CD4-positive, CD25-positive, alpha-beta regulatory T cell (primary cell): ENCODE measurements at regions not wholly inside any gene's neighbourhood (a gene's known extent, or its start where the extent isn't known, plus 50 kb on each side); places are given as distances from the start of the nearest gene placed in this dataset.

Source experiments
- ATAC-seq, 2 donors: fragments of 150-1000 bp; cut with Tn5 transposase; one replicate each; pipeline ENCODE4 v1.10.0; 2021; ENCODE audit warnings: low read depth in 2 of 2, moderate number of reproducible peaks in 2 of 2, moderate library complexity in 1 of 2
- DNase-seq, 3 donors: peaks; one replicate each; pipeline versions ENCODE4 v3.0.0 to v3.0.0-alpha.2; 2012 to 2022; ENCODE audit warnings: mixed read lengths in 1 of 3
- H3K27ac ChIP-seq: one replicate; pipeline ENCODE4 v1.7.0; 2013; ENCODE audit warnings: mild to moderate bottlenecking, low read length; ENCODE audit not compliant: insufficient read depth, poor library complexity, severe bottlenecking
- H3K27me3 ChIP-seq: one replicate; pipeline ENCODE4 v1.7.0; 2013; ENCODE audit warnings: low read length; ENCODE audit not compliant: control insufficient read depth, insufficient read depth
- H3K36me3 ChIP-seq: one replicate; pipeline ENCODE4 v1.7.0; 2013; ENCODE audit warnings: mild to moderate bottlenecking, low read length, moderate library complexity; ENCODE audit not compliant: control insufficient read depth, insufficient read depth
- H3K4me1 ChIP-seq: 2 replicates; pipeline ENCODE4 v1.7.0; 2013; ENCODE audit warnings: mild to moderate bottlenecking, low read length; ENCODE audit not compliant: insufficient read depth, control insufficient read depth, poor library complexity, severe bottlenecking
- H3K4me3 ChIP-seq: one replicate; pipeline ENCODE4 v1.7.0; 2013; ENCODE audit warnings: low read depth, mild to moderate bottlenecking, low read length, moderate library complexity
- H3K9me3 ChIP-seq, 2 experiments: 1 replicate in 1 of 2; 2 replicates in 1 of 2; pipeline ENCODE4 v1.7.0; 2013; ENCODE audit warnings: low read length in 2 of 2, mild to moderate bottlenecking in 1 of 2, moderate library complexity in 1 of 2; ENCODE audit not compliant: control insufficient read depth in 2 of 2
- H3K27ac Mint-ChIP-seq, 3 donors: one replicate each; pipeline ENCODE4 v1.8.0; 2020 to 2022; ENCODE audit warnings: mild to moderate bottlenecking in 3 of 3, mixed read lengths in 3 of 3, moderate library complexity in 2 of 3
- H3K27me3 Mint-ChIP-seq: one replicate; pipeline ENCODE4 v1.8.0; 2022; ENCODE audit warnings: mild to moderate bottlenecking, mixed read lengths
- H3K36me3 Mint-ChIP-seq: one replicate; pipeline ENCODE4 v1.8.0; 2020; ENCODE audit warnings: mixed read lengths
- H3K4me1 Mint-ChIP-seq, 4 donors: one replicate each; pipeline ENCODE4 v1.8.0; 2020 to 2022; ENCODE audit warnings: mixed read lengths in 4 of 4, mild to moderate bottlenecking in 1 of 4
- H3K4me3 Mint-ChIP-seq, 4 donors: one replicate each; pipeline ENCODE4 v1.8.0; 2020 to 2022; ENCODE audit warnings: mild to moderate bottlenecking in 4 of 4, mixed read lengths in 4 of 4, moderate library complexity in 3 of 4
- H3K9me3 Mint-ChIP-seq, 7 donors: one replicate each; pipeline ENCODE4 v1.8.0; 2020 to 2022; ENCODE audit warnings: mixed read lengths in 7 of 7, mild to moderate bottlenecking in 3 of 7, moderate library complexity in 2 of 7

DNA sequence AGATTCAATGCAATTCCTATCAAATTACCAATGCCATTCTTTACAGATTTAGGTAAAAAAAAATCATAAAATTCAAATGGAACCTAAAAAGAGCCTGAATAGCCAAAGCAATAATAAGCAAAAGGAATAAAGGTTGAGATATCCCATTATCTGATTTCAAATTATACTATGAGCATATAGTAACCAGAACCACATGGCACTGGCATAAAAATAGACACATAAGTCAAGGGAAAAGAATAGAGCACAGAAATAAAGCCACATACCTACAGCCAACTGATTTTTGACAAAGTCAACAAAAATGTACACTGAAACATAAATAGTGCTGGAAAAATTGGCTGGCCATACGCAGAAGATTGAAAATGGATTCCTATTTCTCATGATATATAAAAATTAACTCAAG is 853.7 kb downstream of the FAT4 start:
- Mint-ChIP-seq H3K9me3 (peaks cover 0 to 16% (median 0%) of the 10 kb centered on the region in 7 donors), H3K4me1 (no peaks in the 10 kb centered on the region), H3K36me3 (no peaks in the 10 kb centered on the region), H3K27me3 (no peaks in the 10 kb centered on the region), H3K27ac (no peak overlapping the region), H3K4me3 (no peak overlapping the region)
- H3K4me3 ChIP-seq, result no peak overlapping the region
- no peaks in the 10 kb centered on the region for H3K27me3 ChIP-seq
- H3K4me1 ChIP-seq, result no peaks in the 10 kb centered on the region
- peaks cover 0 to 3% of the 10 kb centered on the region in 2 experiments for H3K9me3 ChIP-seq
- ATAC-seq (no peak), DNase-seq (no peak)
- H3K36me3 ChIP-seq, result no peaks in the 10 kb centered on the region
- H3K27ac ChIP-seq, result no peak overlapping the region

DNA sequence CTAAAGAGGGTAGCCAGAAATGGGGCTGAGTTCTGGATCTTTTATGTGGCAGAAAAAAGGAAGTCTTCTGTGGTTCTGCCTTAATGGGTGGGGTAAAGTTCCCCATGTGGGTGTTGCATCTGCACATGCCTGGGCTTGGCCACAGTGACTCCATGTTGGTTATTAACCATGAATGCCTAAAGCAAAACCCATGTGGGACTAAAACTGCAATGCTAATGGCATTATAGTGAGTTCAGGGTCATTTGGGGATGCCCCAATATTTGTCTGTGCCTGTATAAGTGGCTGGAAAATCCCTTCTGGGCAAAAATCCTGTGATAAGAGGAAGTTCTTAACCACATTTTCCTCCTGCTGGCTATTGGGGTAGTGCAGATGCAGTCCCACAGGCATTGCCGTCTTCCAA is 857.4 kb downstream of the FAT4 start:
- no peaks in the 10 kb centered on the region for H3K36me3 Mint-ChIP-seq

DNA sequence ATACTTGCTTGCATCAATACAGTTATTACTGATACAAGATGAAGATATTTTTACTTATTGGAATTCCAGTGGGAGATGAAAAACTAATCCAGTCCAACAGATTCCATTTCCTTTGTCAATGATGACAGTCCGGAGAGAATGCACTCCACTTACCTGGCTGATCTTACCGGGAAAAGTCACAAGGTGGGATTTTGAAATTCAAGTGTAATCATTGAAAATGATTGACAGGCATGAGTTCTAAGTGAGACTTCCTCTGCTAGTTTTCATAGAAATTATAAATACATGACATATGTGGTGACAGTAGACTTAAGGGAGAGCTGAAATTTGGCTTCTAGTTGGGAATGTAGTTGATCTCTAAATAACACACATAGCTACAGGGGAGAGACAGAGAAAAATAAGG is 859.9 kb downstream of the FAT4 start:
- Histone ChIP-seq H3K4me3 (no peak overlapping the region), H3K27me3 (no peaks in the 10 kb centered on the region), H3K4me1 (no peaks in the 10 kb centered on the region), H3K27ac (no peak overlapping the region), H3K36me3 (no peaks in the 10 kb centered on the region), H3K9me3 (no peaks in the 10 kb centered on the region)
- peaks cover 0 to 4% (median 0%) of the 10 kb centered on the region in 4 donors for H3K4me1 Mint-ChIP-seq
- no peaks in the 10 kb centered on the region for H3K36me3 Mint-ChIP-seq
- H3K9me3 Mint-ChIP-seq, result peaks cover 0 to 15% (median 4%) of the 10 kb centered on the region in 7 donors
- no peak overlapping the region for H3K4me3 Mint-ChIP-seq
- ATAC-seq (no peak), DNase-seq (no peak)
- H3K27me3 Mint-ChIP-seq, result no peaks in the 10 kb centered on the region
- H3K27ac Mint-ChIP-seq, result no peak overlapping the region

More for the DNA sequence above, 857.4 kb downstream of the FAT4 start:
- ATAC-seq (no peak), DNase-seq (no peak)
- Mint-ChIP-seq H3K27me3 (no peaks in the 10 kb centered on the region), H3K4me1 (peaks cover 0 to 2% (median 0%) of the 10 kb centered on the region in 4 donors), H3K9me3 (peaks cover 0 to 11% (median 4%) of the 10 kb centered on the region in 7 donors), H3K4me3 (no peak overlapping the region), H3K27ac (no peak overlapping the region)
- no peak overlapping the region for H3K27ac ChIP-seq
- peaks cover 0 to 3% of the 10 kb centered on the region in 2 experiments for H3K9me3 ChIP-seq
- no peaks in the 10 kb centered on the region for H3K4me1 ChIP-seq
- no peak overlapping the region for H3K4me3 ChIP-seq
- no peaks in the 10 kb centered on the region for H3K27me3 ChIP-seq
- no peaks in the 10 kb centered on the region for H3K36me3 ChIP-seq

DNA sequence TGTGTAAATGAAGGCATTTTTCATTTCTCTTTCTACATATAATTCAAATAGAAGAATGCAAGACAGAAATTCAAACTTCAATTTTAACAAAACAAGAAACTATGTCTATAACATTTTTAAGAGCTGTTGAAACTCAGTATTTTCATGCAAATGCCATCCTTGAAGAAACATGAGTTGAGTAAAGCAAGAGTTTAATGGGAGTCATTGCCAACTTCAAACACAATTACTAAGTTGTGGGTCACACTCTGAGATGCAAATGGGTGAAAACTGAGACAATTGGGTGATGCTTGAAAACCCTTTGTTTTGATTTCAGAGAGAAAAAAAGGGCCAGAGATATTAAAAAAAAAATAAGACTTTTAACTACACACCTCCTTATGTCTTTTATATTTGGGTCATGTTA is 865.9 kb downstream of the FAT4 start:
- Mint-ChIP-seq H3K9me3 (peaks cover 0 to 29% (median 6%) of the 10 kb centered on the region in 7 donors), H3K4me3 (no peak overlapping the region), H3K27me3 (no peaks in the 10 kb centered on the region), H3K4me1 (peaks cover 0 to 4% (median 0%) of the 10 kb centered on the region in 4 donors), H3K27ac (no peak overlapping the region), H3K36me3 (no peaks in the 10 kb centered on the region)
- Histone ChIP-seq H3K9me3 (no peaks in the 10 kb centered on the region), H3K27ac (no peak overlapping the region), H3K36me3 (no peaks in the 10 kb centered on the region), H3K4me1 (no peaks in the 10 kb centered on the region), H3K4me3 (no peak overlapping the region), H3K27me3 (no peaks in the 10 kb centered on the region)
- DNase-seq, result no peak
- ATAC-seq, result no peak

DNA sequence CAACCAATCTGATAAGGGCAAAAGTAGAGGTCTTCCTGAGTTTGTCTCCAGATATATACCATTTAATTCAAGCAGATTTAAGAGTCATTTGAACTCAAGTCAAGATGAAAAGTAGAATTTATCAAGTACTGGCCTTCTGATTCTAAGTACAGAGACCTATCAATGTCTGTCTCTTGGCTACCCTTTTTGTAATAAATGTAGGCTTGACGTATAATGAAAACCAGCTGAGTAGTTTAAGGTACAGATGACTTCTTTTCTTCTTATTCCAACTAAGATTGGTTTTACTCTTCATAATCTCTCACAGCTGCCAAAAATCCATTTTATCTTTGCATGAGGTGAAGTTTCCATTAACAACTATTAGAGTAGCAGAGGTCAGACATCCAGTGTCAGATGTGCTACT is 867.6 kb downstream of the FAT4 start:
- no peaks in the 10 kb centered on the region for H3K36me3 ChIP-seq
- no peak overlapping the region for H3K4me3 Mint-ChIP-seq
- H3K9me3 ChIP-seq, result no peaks in the 10 kb centered on the region
- H3K27ac ChIP-seq, result no peak overlapping the region
- H3K4me1 Mint-ChIP-seq, result no peaks in the 10 kb centered on the region
- ATAC-seq (no peak), DNase-seq (no peak)
- peaks cover 2 to 29% (median 4%) of the 10 kb centered on the region in 7 donors for H3K9me3 Mint-ChIP-seq
- H3K27ac Mint-ChIP-seq, result no peak overlapping the region
- H3K36me3 Mint-ChIP-seq, result no peaks in the 10 kb centered on the region
- H3K4me3 ChIP-seq, result no peak overlapping the region
- H3K27me3 Mint-ChIP-seq, result no peaks in the 10 kb centered on the region
- no peaks in the 10 kb centered on the region for H3K27me3 ChIP-seq
- H3K4me1 ChIP-seq, result no peaks in the 10 kb centered on the region

DNA sequence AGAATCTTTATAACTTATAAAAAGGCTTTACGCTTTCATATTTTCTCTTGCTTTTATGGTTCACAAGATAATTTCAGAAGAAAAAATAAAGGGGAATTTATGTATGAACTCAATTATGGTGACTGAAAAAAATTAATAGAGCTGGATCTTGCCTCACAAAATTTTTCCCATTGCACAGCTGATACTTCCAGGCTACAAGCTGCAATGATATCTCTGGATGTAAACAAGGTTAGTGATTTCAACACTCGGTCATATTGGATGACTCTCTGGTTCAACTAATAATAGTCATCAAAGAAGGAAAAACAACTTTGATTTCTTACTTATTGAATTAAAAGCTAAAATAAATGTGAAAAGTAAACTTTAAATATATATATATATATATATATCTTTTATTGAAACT is 868.0 kb downstream of the FAT4 start:
- Histone ChIP-seq H3K36me3 (no peaks in the 10 kb centered on the region), H3K9me3 (no peaks in the 10 kb centered on the region), H3K27me3 (no peaks in the 10 kb centered on the region), H3K4me1 (no peaks in the 10 kb centered on the region), H3K4me3 (no peak overlapping the region), H3K27ac (no peak overlapping the region)
- Mint-ChIP-seq H3K9me3 (peaks cover 2 to 27% (median 4%) of the 10 kb centered on the region in 7 donors), H3K4me1 (no peaks in the 10 kb centered on the region), H3K36me3 (no peaks in the 10 kb centered on the region), H3K4me3 (no peak overlapping the region), H3K27ac (no peak overlapping the region), H3K27me3 (no peaks in the 10 kb centered on the region)
- DNase-seq (no peak), ATAC-seq (no peak)

DNA sequence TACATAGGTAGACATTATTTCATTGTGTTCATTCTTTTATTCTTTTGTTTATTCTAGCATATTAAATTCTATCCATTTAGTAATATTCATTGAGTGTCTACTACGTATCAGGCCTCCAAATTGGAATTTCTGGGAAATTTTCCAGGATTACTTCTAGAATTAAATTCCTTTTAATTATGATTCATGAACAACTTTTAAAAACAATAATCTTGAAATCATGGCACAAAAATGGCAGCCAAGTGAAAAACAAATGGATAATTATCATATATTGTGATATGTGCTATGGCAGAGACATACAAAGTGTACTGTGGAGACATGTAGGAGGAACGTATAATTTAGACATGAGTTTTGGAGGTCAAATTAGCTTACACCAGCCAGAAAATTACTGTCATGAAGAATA is 868.5 kb downstream of the FAT4 start:
- no peaks in the 10 kb centered on the region for H3K4me1 Mint-ChIP-seq
- Histone ChIP-seq H3K9me3 (no peaks in the 10 kb centered on the region), H3K27me3 (no peaks in the 10 kb centered on the region), H3K27ac (no peak overlapping the region), H3K4me1 (no peaks in the 10 kb centered on the region), H3K36me3 (no peaks in the 10 kb centered on the region), H3K4me3 (no peak overlapping the region)
- H3K9me3 Mint-ChIP-seq, result peaks cover 2 to 25% (median 6%) of the 10 kb centered on the region in 7 donors
- DNase-seq (no peak), ATAC-seq (no peak)
- H3K36me3 Mint-ChIP-seq, result no peaks in the 10 kb centered on the region
- H3K27ac Mint-ChIP-seq, result no peak overlapping the region
- H3K4me3 Mint-ChIP-seq, result no peak overlapping the region
- H3K27me3 Mint-ChIP-seq, result no peaks in the 10 kb centered on the region

DNA sequence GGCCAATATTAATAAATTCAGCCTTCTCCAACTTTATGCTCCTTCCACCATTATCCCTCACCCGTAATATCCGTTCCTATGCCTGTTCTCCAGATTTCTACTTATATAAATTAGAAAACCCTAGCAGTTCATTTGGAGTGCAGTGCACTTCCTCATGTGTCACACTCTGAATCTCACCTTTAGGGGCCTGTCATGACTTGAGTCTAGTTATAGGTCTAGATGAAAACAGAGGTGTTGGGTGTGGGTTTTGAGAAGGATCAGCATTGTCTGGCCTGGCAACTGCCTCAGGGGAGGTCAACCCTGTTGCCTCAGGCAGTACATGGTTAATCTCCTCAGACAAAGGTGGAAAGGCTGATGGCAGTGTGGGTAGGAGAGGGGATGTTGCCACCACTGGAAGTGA is 876.8 kb downstream of the FAT4 start:
- no peaks in the 10 kb centered on the region for H3K27me3 ChIP-seq
- peak overlapping the region in 1 of 3 donors; percentile 45 for H3K27ac Mint-ChIP-seq
- H3K27me3 Mint-ChIP-seq, result no peaks in the 10 kb centered on the region
- no peak for DNase-seq
- no peaks in the 10 kb centered on the region for H3K36me3 ChIP-seq
- H3K4me1 ChIP-seq, result no peaks in the 10 kb centered on the region
- H3K4me3 ChIP-seq, result no peak overlapping the region
- peaks cover 4 to 22% (median 11%) of the 10 kb centered on the region in 7 donors for H3K9me3 Mint-ChIP-seq
- H3K27ac ChIP-seq, result no peak overlapping the region
- no peak overlapping the region for H3K4me3 Mint-ChIP-seq
- no peak for ATAC-seq
- no peaks in the 10 kb centered on the region for H3K4me1 Mint-ChIP-seq
- H3K9me3 ChIP-seq, result no peaks in the 10 kb centered on the region
- no peaks in the 10 kb centered on the region for H3K36me3 Mint-ChIP-seq
